ENCODE measurements at regions not wholly inside any gene's neighbourhood (a gene's known extent, or its start where the extent isn't known, plus 50 kb on each side); places are given as distances from the start of the nearest gene placed in this dataset.
"Not testable (repeated sequence)": the region's sequence is repeated elsewhere in the genome, so short reads cannot be mapped to it uniquely, and the experiment has no call there.

GRCh38 chr12:68428211-68428610, 96.0 kb upstream of the MDM1 start:
- FAIRE-seq = no peak

- no peak for FAIRE-seq
These were observed 96.8 kb upstream of the MDM1 start for GRCh38 chr12:68428724-68429501.

GRCh38 chr12:68429696-68430095, 97.5 kb upstream of the MDM1 start:
- FAIRE-seq = no peak

GRCh38 chr12:68431786-68432185, 99.6 kb upstream of the MDM1 start:
- no peak for FAIRE-seq

- no peak for FAIRE-seq
These were observed 100.5 kb upstream of the MDM1 start for GRCh38 chr12:68432622-68433021.

- no peak for FAIRE-seq
These were observed 102.5 kb upstream of the MDM1 start for GRCh38 chr12:68434391-68435298.

GRCh38 chr12:68435299-68435637, 103.1 kb upstream of the MDM1 start:
- no peak for FAIRE-seq

- FAIRE-seq = no peak
These were observed 103.7 kb upstream of the MDM1 start for GRCh38 chr12:68435816-68436215.

GRCh38 chr12:68438601-68439000, 106.4 kb upstream of the MDM1 start:
- FAIRE-seq = no peak

- FAIRE-seq = no peak
These were observed 107.3 kb upstream of the MDM1 start for GRCh38 chr12:68439368-68440045.

GRCh38 chr12:68440068-68440581, 108.0 kb upstream of the MDM1 start:
- no peak for FAIRE-seq

GRCh38 chr12:68441167-68441566, 109.0 kb upstream of the MDM1 start:
- no peak for FAIRE-seq

- not testable (repeated sequence) for FAIRE-seq
These were observed 110.3 kb upstream of the MDM1 start for GRCh38 chr12:68442353-68442972.

GRCh38 chr12:68443695-68444094, 111.5 kb upstream of the MDM1 start:
- FAIRE-seq = not testable (repeated sequence)

GRCh38 chr12:68445824-68446223, 113.7 kb upstream of the MDM1 start:
- FAIRE-seq = no peak

- no peak for FAIRE-seq
These were observed 114.2 kb upstream of the MDM1 start for GRCh38 chr12:68446384-68446783.

GRCh38 chr12:68446901-68447796, 115.0 kb upstream of the MDM1 start:
- FAIRE-seq = no peak

- no peak for FAIRE-seq
These were observed 115.7 kb upstream of the MDM1 start for GRCh38 chr12:68447797-68448260.

- FAIRE-seq = no peak
These were observed 117.0 kb upstream of the MDM1 start for GRCh38 chr12:68449196-68449595.

- no peak for FAIRE-seq
These were observed 118.7 kb upstream of the MDM1 start for GRCh38 chr12:68450947-68451260.

- peak; percentile 72 for FAIRE-seq
These were observed 119.3 kb upstream of the MDM1 start for GRCh38 chr12:68451261-68452077.
